ENCODE measurements at regions not wholly inside any gene's neighbourhood (a gene's known extent, or its start where the extent isn't known, plus 50 kb on each side); places are given as distances from the start of the nearest gene placed in this dataset.

DNA sequence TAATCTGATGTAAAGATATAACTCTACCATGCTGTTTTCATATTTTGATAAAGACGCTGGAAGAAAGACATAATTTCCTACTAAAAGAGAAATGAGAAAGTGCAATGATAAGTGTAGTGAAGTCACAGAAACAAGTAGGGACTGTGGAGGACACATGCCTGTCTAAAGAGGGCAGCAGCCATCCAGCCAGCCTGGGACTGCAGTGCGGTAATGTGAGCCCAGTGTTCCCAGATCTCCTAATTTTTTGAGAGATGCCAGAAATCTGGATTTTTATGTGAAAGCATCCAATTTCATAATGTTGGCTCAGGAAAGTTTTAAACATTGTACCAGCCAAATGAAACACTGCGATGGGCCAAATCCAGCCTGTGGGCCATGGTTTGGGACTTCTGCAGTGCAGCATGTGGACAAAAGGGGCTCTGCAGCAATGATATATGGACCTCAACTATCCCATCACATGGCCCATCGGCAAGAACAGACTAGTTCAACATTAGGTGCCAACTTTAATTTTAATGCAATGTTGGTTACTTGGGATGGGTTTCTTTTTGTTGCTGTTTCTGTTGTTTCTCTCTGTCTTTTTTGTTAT is 329.5 kb downstream of the LTN1 start:
- DNase-seq (ENCODE audit: low read depth in 3 of 3, low spot score in 1 of 3), result no peak

DNA sequence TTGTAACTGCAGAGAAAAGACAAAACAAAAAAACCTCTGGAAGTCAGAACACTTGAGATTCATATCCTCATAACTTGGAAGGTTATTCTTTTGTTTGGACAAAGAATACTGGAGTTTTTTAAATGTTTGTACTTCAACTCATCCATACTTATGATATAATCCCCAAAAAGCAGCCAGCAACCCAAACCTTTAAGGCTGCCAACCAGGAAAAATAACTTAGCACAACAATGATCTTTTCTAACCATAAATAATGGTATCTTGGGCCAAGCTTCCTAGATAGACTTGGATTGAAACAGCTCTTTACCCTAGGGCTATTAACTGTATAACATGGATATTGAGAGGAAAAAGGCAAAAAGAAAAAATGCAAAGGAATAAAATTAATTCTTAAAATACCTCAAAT is 335.1 kb downstream of the LTN1 start:
- DNase-seq (ENCODE audit: low read depth in 3 of 3, low spot score in 1 of 3), result no peak

DNA sequence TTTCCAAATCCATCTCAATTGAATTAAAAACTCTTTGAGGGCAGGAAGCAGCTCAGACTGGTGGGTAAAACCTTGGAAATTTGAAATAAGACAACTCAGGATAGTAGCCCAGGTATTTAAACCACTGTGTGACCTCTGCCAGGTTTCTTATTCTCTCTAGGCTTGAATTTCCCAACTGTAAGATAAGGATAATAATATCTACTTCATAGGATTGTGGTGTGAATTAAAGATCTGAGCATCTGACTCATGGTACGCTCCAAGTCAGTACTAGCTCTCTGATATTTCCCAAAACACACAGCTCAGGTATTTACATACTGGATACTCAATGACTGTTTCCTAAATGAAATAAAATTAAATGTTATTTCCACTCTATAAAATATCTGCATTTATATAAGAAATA is 337.2 kb downstream of the LTN1 start:
- no peak for DNase-seq (ENCODE audit: low read depth in 3 of 3, low spot score in 1 of 3)

DNA sequence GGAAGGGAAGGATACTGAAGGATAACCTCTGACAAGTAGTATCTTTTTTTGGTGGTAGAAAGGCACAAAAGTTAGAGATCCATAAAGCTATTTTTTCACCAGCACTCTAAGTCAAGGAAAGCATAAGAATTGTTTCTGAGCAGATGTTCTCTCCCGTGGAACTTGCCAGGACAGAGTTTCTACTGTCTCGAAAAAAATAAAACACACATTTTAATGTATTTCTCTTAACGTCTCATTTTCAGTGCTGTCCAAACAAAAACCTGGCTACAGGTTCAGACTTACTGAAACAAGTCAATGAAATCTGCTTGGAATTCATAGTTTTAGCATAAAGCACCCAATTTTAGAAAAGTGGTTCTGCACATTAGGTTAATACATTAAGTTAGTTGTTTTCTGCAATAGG is 338.3 kb downstream of the LTN1 start:
- DNase-seq (ENCODE audit: low read depth in 3 of 3, low spot score in 1 of 3), result no peak

DNA sequence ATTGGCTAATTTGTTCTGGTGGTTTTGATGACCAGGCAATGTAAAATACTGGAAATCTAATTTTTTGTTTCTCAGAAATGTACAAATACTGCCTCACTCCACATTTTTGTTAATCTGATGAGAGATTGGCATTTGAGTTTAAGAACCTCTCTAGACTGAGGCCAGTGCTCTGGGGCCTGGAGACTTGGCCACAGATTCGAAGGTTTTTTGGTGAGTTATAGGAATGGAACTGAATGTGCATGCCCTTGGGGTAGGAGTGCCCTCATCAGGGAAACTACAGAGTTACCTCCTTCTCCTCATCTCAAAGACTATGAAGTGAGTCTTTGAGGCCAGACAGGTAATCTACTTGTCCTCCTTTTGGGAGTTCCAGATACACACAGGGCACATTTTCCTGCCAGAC is 347.9 kb downstream of the LTN1 start:
- DNase-seq (ENCODE audit: low read depth in 3 of 3, low spot score in 1 of 3), result no peak

DNA sequence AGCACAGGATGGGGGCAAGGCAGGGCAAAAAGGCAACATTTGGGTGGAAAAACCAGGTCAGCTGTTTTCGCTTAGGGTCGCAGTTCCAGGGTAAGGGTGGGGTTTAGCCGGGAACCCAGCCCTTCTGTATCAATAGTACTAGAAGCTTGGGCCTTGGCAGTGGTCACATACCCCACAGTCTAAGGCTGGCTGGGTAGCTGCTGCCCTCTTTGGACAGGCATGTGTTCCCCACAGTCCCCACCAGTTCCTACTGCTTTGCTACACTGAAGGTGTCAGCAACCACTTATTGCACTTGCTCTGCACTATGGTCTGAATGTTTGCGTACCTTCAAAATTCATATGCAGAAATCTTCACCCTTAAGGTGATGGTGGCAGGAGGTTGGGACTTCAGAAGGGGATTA is 349.8 kb downstream of the LTN1 start:
- DNase-seq (ENCODE audit: low read depth in 3 of 3, low spot score in 1 of 3), result no peak

DNA sequence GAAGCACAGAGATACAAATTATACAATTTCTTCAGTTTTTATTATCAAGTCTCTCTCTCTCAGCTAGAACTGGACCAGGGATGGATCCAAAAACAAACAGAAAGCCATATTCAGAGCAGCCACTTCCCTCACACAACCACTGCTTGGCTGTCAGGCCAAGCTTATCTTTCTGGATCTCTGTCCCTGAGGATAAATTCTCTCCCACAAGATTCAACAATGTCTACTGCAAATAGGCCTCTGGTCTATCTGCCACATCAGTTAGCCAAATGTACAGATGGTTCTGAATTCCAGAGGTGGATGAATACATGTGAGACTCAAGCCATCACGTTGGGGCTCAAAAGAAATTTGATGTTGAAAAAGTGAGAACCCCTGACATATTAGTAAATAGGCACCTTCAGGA is 350.9 kb downstream of the LTN1 start:
- no peak for DNase-seq (ENCODE audit: low read depth in 3 of 3, low spot score in 1 of 3)

DNA sequence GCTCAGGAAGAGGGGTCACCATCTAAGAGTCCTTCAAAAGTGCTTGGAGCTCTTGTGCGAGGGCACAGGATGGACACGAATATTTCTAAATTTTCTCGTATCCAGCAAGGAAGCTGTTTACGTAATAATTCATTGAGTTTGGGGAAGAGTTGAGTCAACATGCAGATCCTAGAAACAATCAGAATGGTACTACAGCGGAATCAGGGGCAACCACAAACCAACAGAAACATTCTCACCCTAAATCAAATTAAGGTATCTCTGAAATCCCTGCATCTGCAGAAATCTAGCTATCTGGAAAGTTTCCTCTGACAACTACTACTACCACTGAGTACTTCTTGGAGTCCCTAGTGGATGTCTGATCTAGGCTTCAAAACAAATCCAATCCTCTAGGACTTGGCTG is 352.4 kb downstream of the LTN1 start:
- DNase-seq (ENCODE audit: low read depth in 3 of 3, low spot score in 1 of 3), result no peak

DNA sequence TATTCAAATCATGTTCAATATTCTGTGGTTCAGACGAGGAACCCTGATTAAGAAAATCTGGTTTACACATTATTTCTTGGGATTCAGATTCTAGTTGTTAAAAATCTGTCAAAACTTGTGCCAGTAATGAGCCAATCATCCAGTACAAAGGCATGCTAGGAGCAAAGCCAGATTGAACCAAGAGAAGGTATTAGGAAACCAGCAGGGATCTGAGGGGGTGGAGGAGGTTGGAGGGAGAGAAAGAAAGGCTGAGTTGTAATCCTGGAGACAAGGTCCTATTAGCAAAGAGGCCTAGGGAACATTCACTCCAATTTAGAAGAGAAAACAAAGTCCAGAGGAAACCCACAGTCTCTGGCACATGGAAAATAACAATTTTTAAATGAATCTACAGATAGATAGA is 352.9 kb downstream of the LTN1 start:
- no peak for DNase-seq (ENCODE audit: low read depth in 3 of 3, low spot score in 1 of 3)

DNA sequence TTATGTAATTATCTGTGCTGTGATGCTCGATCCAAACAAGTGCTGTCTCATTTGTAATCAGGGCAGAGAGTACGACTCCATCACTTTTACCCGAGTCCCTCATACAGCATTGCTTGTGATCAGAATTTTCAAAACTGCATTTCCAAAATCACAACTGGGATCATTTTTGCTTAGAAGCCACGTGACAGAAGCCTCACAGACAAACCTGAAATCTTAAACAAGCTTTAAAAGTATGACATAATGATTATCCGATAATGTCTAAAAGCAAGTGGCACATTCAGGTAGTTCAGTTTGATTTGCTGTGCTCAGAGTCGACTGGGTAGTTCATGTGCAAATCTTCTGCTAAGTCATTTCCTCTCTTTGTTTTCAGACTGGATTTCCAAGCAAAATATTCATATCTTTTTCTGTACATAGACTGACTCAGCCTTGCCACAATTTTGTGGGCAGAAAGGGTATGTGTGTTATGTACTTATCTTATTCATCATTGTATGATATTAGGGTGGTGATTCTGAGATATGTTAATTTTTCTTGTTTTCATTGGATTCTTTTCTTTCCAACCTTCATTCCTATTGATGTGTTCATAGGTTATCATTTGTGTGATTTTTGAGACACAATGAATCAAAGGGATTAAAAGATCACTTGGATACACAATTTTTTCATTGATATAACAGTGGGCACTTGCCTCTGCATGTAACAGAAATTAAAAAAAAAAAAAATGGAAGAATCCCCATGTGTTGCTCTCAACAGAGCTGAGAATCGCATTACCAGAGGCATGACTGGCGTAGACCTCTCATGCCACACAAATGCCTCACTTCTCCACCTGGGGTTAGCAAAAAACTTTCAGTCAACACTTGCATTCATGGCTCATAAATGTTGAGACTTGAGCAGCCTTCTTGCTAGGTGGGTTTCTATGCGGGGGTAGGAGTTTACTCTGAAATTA is 355.7 kb downstream of the LTN1 start:
- no peak for DNase-seq (ENCODE audit: low read depth in 3 of 3, low spot score in 1 of 3)

DNA sequence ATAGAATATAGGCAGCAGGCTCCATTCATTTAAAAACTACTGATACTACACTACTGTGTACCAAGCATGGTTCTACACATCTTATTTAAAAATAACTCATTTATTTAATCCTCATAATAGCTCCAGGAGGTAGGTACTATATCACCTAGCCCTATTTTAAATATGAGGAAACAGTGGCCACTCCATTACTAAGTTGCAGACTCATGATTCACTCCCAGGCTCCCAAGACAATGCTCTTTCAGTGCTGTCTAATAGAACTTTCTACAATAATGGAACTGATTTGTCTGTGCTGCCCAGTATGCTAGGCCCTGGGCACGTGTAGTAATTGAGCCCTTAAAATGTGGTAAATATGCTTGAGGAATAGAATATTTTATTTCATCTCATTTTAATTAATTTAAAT is 357.1 kb downstream of the LTN1 start:
- no peak for DNase-seq (ENCODE audit: low read depth in 3 of 3, low spot score in 1 of 3)

DNA sequence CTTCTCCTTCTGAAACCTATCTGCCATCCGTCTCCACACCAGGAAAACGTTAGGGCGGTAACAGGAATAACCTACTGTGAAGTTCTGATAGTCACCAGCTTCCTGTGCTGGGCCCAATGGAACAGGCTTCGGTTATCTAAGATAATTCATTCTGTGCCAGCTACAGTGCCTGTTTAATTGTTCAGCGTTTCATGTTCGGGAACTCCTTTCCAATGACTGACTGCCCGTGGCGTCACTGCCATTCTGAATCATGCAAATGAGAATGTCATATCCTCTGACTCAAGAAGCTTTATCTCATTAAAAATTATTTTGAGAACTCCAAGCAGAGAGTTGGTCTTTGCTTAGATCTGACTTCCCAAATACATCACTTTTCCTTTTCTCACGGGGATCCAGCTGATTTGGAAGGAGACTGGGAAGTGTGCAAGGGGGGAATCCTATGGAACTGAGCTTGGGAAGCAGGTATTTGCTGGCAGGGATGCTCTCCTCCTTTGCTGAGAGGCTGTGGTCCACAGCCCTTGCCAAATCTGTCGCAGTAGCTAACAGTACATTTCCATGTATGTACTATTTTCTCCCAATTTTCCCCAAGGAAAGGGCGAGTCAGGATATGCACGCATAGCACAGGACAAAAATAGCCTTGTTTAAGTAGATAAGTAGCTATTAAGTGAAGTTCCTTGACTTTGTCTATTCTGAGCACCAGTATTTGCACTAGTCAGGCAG is 358.7 kb downstream of the LTN1 start:
- DNase-seq (ENCODE audit: low read depth in 3 of 3, low spot score in 1 of 3), result no peak

DNA sequence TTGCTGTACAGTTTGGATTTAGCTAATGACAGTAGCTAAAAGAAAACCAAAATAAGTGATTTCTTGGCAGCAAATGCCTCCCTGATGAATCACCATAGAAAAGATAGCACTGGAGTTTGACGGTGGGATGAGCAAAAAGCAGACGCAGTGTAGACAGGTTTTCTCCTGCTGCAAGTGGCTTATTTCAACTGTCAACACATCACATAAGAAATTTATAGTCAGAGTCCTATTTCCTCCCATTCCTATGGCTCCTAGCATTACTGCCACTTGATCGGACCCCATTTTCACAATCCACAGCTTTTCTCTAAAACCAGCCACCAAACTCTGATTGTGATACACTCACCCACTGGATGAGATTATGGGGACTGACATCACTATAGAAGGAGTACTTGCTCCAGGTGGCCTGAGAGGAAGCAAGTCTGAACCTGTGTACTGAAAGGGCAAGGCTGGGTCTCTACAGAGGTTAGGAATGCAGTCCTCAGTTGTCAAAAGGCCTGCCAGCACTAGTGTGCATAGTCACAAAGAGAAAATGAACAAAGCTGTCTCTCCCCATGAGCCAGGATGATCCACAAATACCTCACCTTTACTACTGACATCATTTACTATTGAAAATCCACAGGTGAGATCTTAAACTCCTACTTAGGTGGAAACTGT is 359.8 kb downstream of the LTN1 start:
- no peak for DNase-seq (ENCODE audit: low read depth in 3 of 3, low spot score in 1 of 3)

DNA sequence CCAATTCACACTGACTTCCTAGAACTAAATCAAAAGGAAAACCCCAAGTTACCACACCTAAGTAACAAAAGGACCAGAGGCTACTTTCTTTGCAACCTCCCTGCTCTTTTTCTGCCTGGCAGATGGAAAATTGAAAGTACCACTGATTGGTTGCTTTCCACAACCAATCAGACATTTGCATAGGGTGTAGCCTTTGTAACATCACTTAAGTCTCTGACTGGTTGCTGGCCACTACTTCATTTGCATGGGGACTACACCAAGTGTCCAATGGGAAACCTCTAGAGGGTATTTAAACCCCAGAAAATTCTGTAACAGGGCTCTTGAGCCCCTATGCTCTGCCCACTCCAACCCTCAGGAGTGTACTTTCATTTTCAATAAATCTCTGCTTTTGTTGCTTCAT is 365.0 kb downstream of the LTN1 start:
- DNase-seq (ENCODE audit: low read depth in 3 of 3, low spot score in 1 of 3), result no peak

DNA sequence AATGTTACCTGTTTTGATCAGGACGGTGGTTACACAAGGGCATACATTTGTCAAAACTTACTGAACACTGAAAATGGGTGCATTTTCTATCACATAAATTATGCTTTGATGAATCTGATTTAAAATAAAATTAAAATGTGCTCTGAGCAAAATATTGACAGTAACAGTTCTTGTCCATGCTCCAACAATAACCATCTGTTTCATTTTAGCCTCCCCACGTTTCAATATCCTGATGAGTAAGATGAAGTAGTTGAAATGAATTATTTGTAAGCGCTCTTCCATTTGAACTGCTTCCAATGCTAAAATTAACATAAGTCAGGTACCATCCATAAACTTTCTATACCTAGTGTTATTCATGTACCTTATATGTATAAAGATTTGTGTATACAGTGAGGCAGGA is 365.4 kb downstream of the LTN1 start:
- no peak for DNase-seq (ENCODE audit: low read depth in 3 of 3, low spot score in 1 of 3)

DNA sequence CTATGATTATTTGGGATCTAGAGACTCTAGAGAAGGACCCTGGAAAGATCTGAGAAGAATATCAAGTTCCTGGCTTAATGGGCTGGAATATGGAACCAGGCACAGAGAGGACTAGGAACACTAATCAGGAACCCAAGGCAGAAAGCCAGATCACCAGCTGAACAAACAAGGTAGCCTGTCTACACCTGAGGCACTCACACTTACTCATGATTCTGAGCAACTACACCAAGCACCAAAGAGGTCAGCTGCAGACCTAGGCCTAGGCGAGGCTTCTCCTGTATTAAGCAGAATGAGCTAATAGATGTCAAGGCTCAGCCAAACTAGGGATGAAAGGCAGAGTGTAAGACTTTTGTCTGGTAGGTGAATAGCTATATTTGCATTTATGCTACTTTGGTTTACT is 368.1 kb downstream of the LTN1 start:
- no peak for DNase-seq (ENCODE audit: low read depth in 3 of 3, low spot score in 1 of 3)

DNA sequence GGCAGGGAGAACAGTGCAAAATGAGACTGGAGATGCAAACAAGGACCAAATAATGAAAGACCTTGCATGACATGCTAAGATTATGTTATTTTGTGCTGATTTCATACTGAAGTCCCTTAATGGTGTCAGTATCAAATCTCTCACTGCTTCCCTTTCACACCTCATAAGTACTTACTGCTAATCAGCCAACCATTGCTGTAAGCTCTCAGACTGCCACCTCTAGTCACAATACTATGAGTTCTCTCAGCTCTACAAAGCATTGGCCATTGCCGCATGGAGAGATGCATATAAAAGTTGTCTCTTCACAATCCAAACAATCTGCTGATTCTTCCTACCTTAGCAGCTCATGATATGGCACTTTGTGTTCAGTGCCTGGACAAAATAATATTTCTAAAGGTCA is 375.4 kb downstream of the LTN1 start:
- DNase-seq (ENCODE audit: low read depth in 3 of 3, low spot score in 1 of 3), result no peak

DNA sequence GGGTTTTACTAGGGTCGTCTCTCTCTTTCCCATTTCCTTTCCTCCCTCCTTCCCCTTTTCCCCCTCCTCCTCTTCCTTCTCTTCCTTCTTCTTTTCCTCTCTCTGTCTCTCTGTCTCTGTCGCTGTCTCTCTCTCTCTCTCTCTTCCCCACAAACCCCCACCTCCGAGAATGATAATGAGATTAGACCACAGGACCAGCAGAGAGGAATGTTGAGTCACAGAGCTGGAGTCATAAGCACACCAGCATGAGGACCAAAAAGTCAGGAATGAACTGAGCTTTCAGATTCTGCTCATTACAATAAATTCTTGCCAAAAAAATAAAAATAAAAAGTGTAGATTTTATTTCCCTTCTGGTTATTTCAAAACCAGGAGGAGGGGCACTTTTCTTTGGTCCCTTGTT is 377.4 kb downstream of the LTN1 start:
- no peak for DNase-seq (ENCODE audit: low read depth in 3 of 3, low spot score in 1 of 3)

DNA sequence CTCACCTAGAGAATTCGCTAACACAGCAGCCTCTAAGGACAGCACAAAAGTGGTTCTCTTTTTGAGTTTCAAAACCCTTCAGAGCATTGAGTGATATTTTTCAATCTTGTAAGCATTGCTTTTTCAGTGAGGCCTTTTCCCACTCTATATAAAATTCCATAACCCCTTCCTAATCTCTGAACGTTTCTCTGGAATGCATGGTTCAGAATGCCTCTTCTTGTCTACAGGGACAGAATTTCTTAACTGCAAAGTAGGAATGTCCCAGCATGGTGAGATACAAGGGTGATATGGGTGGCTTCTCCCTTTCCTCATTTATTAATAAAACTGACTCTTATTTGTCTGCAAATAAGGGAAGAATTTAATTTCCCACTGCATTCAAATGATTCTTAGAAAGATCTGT is 377.9 kb downstream of the LTN1 start:
- DNase-seq (ENCODE audit: low read depth in 3 of 3, low spot score in 1 of 3), result no peak

DNA sequence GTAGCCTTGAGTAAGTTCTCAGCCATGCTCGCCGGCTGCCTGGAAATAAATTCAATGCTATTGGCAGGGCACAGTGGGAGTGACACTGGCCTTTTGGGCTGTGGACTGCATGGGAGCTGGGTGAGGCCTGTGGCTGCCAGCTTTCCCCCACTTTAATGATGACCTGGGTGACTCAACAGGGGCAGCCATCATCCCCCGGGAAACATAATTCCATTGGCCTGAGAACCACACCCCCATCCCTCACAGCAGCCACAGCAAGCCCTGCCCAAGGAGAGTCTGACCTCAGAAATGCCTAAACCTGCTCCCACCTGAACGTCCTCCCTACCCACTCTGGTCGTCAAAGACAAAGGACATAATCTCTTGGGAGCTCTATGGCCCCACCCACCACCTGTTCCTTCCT is 384.0 kb downstream of the LTN1 start:
- no peak for DNase-seq (ENCODE audit: low read depth in 3 of 3, low spot score in 1 of 3)

DNA sequence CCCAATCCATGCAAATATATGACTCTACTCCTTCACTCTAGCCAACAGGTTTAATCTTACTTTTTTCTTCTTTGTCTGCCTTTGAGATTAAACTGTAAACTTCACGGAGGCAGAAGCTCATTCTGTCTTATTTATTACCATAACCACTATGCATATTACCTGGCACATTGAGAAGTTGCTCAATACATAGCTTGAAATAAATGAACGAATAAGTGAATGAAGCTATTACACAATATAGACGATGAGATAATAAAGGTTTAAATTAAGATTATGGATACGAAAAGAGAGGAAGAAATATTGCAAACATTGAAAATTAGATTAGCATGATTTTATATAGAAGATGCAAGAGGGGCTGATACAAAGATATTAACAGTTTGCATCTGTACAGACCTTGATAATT is 385.1 kb downstream of the LTN1 start:
- DNase-seq (ENCODE audit: low read depth in 3 of 3, low spot score in 1 of 3), result no peak

Measured in stimulated activated CD4-positive, alpha-beta T cell treated with anti-CD3 and anti-CD28 coated beads, TNF-alpha, amount 100 ng/mL, for 1 hour (primary cell).